ENCODE measurements at regions not wholly inside any gene's neighbourhood (a gene's known extent, or its start where the extent isn't known, plus 50 kb on each side); places are given as distances from the start of the nearest gene placed in this dataset.
A peak's percentile ranks its signal among the peaks of the same experiment; 100 is the strongest.

DNA sequence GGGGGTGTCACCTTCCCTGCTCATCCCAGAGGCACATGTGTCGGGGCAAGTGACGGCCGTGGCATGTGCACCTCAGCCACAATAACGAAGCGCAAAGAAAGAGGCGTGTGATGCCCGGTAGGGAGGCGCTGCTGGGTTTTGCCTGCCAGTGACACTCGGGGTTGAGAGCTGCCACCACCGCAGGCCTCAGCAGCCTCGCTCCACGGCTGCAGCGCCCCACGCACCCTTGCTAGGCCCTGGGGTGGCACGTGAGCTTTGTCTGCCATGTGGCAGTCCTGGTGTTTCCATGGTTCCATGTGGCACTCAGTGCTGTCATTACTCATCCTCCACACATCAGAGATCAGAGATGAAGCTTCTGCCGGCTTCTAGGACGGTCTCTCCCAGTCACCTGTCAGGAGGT lies 136.0 kb upstream of the AGAP1 start:
- DNase-seq (ENCODE audit: low read depth in 2 of 2): no peak

DNA sequence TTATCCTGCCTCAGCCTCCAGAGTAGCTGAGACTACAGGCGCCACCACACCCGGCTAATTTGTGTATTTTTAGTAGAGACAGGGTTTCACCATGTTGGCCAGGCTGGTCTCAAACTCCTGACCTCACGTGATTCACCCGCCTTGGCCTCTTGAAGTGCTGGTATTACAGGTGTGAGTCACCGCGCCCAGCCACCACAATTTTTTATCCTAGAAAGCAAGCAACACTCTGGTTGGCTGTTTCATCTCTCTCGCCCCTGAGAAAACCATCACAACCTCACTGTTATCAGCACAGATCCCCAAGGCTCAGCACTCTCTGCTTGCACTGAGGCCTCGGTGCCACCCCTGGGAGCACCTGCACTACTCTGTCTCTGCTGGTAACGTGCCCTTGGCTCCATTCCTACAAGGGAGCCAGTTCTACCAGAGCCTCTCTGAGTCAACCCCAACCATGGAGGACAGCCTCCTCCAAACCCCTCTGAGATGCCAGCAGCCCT lies 134.8 kb upstream of the AGAP1 start:
- DNase-seq (ENCODE audit: low read depth in 2 of 2): no peak

DNA sequence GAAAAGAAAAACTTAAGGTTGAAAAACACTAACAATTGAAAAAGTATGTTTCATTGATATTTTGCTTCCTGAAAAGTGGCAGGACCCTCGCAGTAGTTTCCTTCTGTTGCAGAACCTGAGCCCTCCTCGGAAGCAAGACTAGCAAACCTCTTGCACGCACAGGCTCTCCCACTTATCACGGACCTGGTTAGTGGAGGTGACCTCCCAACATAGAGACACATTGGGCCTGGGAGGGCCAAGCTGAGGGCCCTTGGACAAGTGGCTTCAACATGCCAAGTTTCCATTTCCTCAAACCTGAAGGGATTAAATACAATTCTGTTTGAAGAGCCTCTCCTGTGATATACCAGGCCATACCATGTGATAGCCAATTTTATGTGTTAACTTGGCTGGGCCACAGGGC lies 133.4 kb upstream of the AGAP1 start:
- DNase-seq (ENCODE audit: low read depth in 2 of 2): no peak

DNA sequence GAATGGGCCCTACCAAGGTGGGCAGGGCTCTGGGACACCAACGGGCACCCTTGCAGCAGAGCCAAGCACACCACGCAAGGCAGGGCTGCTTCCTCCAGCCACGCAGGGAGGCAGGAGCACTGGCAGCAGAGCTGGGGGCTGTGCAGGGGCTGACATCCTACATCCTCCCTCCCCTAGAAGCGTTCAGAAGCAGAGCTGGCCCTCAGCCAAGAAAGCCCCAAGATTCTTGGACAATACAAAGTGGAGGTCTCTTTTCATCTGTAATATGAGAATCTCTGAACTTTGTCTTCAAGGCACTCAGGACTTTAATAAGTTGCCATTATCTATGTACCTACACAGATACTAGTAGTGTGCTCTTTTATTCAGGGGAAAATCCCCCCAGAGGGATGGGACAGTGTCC lies 128.1 kb upstream of the AGAP1 start:
- DNase-seq (ENCODE audit: low read depth in 2 of 2): no peak

DNA sequence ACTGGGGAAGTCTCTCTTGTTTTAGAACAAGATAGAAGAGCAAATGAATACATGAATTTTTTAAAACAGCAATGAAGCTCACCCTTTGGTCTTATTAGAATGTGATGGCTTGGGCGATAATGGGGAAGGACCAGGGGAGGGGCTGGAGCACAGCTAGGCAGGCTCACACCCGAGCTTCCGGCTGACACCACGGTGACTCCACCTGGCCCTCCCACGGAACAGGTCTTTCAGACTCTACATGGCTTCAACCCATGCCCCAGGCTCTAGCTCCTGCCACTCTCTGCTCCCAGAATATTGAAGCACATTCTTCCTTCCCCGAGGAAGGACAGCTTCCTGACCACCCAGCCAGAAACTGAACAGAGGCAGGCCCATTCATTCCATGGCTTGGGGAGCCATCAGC lies 127.5 kb upstream of the AGAP1 start:
- no peak for DNase-seq (ENCODE audit: low read depth in 2 of 2)

DNA sequence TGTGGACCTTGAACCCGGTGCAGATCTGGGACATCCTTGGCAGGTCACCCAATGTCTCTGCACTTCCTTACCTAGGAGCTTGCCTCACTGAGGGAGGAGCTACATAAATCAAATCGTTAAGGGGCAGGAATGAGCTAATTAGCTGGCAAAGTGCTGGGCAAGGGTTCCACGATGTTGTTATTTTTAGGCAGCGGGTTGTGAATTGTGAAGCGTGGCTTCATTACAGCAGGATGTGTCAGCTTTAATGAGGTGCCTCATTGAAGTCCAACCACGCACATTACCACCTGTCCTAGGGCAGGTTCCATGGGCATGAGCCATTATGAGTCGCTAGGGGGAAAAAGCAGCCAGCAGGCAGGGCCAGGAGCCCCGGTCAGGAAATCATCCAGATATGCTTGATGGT lies 127.0 kb upstream of the AGAP1 start:
- no peak for DNase-seq (ENCODE audit: low read depth in 2 of 2)

DNA sequence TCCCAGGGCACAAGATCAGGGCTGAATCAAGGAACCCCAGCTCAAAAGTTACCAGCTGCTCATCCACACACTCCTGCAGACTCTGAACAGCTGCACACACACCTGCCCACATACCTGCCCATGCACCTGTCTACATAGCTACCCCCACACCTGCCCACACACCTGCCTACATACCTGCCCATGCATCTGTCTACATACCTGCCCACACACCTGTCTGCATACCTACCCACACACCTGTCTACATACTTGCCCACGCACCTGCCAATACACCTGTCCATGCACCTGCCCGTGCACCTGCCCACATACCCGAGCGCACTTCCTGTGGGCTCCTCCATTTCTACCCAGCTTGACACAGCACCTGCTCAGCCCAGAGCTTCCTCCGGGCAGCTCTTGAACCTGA lies 122.8 kb upstream of the AGAP1 start:
- no peak for DNase-seq (ENCODE audit: low read depth in 2 of 2)

DNA sequence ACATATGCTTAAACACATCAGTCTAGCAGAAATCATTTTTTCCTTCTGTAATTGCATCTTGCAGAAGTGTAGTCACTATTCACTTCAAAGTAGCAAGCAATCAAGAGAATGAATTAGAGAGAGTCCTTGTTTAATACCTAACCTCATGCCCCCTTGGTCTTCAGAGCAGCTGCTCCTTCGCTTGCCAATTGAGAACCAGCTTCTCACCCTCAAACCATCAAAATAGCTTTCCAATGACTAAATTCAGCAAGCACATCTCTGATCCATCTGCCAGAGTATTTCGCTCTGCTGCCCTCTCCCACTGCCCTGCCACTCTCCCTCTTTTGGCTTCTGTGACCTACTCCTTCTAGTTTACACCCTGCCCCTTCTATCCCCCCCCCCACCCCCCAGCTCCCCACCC lies 120.7 kb upstream of the AGAP1 start:
- DNase-seq (ENCODE audit: low read depth in 2 of 2): no peak

DNA sequence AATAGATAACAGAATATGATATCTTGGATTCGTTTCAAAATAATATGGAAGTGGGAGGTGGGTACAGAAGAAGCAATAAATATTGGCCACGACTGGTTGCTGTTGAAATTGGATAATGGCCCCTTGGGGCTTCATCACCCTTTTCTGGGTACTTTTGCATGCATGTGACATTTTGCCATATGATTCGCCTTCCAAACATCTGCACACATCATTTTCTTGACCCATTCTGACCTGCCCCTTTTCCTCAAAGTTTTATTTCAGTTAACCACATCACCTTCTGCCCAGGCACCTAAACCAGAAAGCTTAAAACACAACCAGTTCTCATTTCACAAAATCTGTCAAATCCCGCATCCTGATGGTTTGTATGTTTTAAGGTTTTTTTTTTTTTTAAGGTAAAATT lies 116.7 kb upstream of the AGAP1 start:
- DNase-seq (ENCODE audit: low read depth in 2 of 2): no peak

DNA sequence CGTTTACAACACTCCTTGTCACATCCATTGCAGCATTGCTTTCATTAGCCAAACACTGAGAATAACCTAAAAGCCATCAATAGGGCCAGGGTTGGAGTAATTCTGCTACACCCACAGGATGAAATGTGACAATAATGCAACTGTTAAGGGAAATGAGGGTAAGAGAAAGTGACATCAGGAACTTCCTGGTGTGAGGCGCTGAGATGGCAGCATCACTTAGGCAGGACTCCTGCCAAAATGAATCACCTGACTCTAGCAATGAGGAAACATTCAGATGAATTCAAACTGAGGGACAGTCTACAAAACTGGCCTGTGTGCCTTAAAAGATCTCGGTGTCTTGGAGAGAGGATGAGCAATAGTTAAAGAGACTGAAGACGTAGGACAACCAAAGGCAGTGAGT lies 115.6 kb upstream of the AGAP1 start:
- DNase-seq (ENCODE audit: low read depth in 2 of 2): no peak

DNA sequence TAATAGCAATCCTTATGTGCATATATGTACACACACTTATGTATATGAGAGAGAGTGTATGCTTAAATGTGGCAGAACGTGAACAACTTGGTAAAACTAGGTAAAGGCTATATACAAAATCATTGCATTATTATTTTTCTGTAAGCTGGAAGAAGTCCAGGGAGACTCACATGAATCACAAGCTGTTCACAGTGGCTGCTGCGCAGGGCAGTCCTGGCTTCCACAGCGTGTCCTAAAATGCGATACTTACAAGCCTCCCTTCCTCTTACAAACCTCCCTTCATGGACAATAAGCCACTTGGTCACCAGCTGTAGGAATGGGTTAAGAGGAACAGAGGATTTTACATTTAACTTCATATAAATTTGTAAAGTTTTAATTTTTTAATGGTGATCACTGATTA lies 114.9 kb upstream of the AGAP1 start:
- no peak for DNase-seq (ENCODE audit: low read depth in 2 of 2)

DNA sequence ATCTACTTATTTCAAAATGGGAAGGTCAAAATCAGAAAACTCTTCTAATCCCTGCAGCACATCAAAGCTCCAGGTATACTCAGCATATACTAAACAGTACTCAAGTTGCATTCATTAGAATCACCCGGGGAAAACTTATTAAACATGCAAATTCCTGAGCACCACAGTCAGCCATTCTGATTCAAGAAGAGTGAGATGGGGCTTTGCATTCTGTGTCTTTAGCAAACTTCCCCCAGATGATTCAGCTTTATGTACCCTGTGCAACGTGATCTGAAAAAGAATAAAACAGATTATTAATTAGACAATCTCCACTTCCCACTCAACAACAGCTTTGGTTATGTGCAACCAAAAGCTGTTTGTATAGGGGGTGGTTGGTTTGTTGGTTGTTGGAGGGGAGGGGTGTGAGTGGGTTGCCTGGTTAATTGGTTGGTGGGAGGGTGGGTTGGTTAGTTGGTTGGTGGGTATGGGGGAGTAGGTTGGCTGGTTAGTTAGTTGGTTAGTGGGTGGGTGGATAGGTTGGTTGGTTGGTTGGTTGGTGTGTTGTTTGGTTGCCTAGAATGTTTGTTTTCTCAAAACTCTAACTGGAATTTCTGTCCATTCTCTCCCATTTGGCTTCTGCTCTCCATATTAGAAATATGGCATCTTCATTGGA lies 112.5 kb upstream of the AGAP1 start:
- no peak for DNase-seq (ENCODE audit: low read depth in 2 of 2)

DNA sequence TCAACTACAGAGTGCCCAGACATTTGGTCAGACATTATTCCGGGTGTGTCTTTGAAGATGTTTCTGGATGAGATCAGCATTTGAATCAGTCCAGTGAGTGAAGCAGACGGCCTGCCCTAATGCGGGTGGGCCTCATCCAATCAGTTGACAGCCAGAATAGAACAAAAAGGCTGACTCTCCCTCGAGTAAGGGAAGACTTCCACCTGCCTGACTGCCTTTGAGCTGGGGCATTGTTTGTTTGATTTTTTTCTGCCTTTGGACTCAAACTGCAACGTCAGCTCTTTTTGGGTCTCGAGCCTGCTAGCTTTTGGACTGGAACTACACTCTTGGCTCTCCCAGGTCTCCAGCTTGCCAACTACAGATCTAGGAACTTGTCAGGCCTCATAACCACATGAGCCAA lies 111.7 kb upstream of the AGAP1 start:
- no peak for DNase-seq (ENCODE audit: low read depth in 2 of 2)

DNA sequence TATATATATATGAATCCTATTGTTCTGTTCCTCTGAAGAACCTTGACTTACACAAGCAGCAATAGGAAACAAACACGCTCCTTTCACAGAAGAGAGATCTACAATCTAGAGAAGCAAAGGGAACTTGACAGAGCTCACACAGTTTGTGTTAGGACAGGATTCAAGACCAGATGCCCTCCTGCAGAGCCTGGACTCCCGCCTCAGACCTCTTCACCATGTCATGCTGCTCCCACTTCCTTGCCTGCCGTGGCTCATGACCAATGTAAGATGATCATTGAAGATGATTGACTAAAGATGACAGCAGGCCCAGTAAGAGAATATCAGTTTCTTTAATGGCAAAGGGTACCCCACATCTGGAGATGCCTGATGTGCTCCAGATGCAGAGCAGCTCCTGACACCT lies 111.2 kb upstream of the AGAP1 start:
- no peak for DNase-seq (ENCODE audit: low read depth in 2 of 2)

DNA sequence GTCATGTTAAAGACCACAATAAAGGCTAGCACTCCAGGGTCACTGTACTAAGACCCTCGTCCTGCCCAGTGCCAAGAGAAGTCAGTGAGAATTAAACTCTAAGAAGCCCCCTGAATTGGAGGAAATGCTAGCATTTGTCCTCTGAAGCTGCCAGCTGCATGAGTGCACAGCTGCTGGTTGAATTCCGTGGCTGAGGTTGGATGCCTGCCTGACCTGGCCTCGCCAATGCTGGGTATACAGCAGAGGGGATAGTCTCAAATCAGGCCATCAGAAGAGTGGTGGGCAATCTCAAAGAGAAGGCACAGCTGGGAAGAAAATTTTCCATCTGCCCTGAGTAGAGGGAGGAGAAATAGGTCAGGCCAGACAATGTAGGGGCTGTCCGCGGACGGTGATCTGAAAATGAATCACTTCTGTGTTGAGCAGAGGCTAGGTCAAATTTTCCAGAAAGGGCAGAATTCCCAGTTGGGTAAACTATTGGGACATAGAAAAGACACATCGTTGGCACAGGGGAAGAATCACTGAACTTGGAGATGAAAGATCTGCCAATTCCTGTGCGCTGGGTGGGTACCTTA lies 110.5 kb upstream of the AGAP1 start:
- DNase-seq (ENCODE audit: low read depth in 2 of 2): no peak

DNA sequence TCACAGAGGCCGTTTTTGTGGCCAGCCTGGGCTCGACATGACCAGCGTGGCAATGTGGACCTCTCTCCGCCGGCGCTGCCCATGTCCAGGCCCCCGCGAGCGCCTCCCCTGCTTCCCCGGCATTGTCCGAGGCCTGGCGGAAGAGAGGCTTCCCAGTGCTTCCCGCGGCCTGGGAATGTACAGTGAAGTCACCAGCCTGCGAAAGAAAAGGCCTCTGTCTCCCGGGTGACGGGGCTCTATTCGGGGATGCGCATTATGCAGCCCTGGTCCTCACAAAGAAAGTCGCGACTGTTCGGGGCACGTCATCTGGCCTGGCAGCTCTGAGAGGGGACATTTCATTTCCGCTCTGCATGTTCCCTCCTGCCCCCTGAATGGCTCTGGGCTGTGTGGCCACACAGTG lies 109.2 kb upstream of the AGAP1 start:
- DNase-seq (ENCODE audit: low read depth in 2 of 2): no peak

DNA sequence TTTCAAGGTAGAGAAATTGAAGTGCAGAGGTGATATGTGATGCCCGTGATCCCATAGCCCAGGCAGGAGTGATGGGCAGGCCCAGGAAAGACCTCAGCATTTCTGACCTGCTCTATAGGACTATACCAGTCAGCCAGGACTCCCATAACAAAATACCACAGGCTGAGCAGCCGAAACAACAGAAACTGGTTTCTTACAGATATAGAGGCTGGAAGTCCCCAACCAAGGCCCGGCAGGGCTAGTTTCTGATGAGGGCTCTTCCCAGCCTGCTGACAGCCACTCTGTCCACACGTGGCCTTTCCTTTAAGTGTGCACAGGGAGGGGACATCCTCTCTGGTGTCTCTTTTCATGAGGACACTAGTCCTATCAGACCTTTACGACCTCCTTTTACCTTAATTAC lies 104.2 kb upstream of the AGAP1 start:
- DNase-seq (ENCODE audit: low read depth in 2 of 2): no peak

DNA sequence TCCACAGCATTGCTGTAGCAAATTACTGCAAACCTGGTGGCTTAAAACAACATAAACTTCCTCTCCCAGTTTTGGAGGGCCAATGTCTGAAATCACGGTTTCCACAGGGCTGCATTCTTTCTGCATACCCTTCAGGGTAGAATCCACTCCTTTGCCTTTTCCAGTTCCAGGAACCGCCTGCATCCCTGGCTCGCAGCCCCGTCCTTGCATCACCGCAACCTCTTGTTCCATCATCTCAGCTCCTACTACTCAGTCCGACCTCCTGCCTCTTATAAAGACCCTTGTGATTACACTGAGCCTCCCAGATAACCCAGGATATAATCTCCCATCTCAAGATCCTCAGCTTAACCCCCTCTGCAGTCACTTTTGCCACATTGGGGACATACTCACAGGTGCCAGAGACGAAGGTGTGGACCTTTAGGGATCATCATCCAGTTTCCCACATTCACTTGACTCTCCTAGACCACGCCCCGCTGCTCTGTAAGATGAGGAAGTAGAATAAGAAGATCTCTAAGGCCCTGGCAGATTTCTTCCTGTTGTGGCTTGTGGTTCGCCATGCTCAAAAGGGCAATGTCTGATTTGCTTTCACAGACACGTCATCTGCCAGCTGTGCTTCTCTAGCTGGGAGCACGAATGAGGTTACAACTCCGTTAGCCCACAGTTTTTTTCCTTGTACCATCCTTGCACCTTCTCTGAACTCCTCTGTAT lies 103.6 kb upstream of the AGAP1 start:
- peak; percentile 12 to 27 for DNase-seq (ENCODE audit: low read depth in 2 of 2)

DNA sequence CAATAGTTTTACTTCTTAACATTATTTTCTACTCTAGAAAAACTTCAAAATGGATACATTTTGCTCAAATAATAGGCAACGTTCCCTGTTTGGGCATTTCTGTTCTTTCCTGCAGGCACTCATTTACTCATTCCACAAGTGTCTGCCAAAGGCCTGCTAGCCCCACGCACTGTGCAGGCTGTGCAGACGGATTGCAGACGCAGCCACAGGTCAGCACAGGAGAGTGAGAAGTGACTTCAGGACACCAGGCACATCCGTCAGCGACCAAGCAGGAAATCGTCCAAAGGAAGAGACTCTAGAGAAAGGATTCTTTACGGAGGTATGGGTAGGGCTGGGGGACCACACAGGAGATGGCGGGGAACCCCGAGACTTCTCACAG lies 103.0 kb upstream of the AGAP1 start:
- no peak for DNase-seq (ENCODE audit: low read depth in 2 of 2)

DNA sequence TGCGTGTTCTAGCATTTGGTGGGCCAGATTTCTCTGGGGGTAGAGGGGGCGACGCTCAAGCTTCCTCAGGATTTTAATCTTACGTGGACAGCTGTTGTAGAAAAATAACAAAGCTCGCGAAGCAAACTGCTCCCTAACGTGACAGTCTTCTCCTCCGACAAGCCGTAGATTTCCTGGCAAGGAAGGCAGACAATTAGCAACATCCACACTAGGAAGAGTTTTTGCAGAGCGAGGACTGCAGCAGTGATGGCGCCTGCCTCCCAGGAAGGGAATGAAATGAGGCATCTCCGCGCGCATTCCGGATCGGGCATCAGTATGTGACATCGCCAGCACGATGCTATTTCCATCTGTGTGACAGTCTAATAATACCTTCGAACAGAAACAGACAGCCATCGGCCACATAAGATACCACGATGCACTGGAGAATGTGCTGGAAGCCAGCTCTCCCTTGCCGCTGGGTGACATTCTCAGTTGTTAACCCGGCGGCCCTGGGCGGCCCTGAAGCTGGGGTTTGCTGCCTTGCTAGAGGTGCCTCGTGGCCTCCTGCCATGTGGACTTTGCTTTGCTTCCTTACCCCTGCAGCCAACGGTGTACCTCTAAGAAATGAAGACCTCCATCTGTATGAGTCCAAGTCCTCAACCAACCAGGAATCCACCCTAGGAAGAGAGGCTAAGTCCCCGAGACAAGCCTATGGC lies 101.8 kb upstream of the AGAP1 start:
- DNase-seq (ENCODE audit: low read depth in 2 of 2): no peak

DNA sequence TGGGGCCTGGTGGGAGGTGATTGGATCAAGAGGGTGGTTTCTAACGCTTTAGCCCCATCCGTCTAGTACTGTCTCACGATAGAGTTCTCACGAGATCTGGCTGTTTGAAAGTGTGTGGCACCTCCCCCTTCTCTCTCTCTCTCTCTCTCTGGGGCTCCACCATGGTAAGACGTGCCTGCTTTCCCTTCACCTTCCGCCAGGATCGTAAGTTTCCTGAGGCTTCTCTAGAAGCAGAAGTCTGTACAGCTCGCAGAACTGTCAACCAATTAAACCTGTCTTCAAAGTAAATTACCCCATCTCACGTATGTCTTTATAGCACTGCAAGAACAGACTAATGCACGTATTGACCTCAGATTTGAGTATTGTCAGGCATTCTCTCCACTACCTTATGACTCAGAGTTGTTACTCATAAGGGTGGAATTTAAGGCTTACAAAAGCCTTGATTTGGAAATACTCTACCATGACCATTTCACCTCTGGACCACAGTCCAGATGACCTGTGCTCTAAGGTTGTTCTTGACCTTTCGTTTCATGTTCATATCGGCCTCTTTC lies 99.5 kb upstream of the AGAP1 start:
- no peak for DNase-seq (ENCODE audit: low read depth in 2 of 2)

DNA sequence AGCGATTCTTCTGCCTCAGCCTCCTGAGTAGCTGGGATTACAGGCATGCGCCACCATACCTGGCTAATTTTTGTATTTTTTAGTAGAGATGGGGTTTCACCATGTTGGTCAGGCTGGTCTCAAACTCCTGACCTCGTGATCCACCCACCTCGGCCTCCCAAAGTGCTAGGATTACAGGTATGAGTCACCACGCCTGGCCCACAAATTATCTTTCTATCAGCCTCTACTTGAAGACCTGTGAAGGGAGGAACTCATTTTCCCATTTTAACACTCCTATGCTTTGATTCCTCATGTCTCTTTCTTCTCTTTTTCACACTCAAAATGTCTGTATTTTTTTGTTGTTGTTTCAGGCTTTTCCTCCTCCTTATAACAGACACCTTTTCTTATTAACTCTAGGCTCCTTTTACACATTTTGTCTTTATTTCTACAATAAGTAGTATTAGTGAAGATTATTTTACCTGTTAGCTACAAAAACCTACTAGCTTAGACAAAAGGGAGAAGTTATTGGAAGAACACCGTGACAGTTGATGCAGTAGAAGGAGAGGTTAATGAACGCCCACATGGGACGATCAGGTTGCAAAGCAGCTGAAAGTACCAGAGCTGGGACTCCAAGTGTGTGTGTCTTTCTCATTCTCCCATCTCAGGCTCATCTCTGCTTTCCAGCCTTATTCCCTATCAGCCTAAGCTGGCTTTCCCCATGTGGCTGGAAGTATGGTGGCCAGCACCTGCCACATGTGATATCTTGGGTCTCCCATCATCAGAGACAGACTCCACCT lies 97.6 kb upstream of the AGAP1 start:
- no peak for DNase-seq (ENCODE audit: low read depth in 2 of 2)

All from stimulated activated CD4-positive, alpha-beta T cell treated with anti-CD3 and anti-CD28 coated beads, Interleukin-15, amount 100 ng/mL, for 48 hours (primary cell).